GM18507 (cell line): ENCODE measurements at regions not wholly inside any gene's neighbourhood (a gene's known extent, or its start where the extent isn't known, plus 50 kb on each side); places are given as distances from the start of the nearest gene placed in this dataset.
"Not testable (repeated sequence)": the region's sequence is repeated elsewhere in the genome, so short reads cannot be mapped to it uniquely, and the experiment has no call there.

Source experiments
- DNase-seq: peaks from one replicate; pipeline ENCODE4 v3.0.0; 2011; ENCODE audit warnings: low read depth; ENCODE audit not compliant: insufficient read length; ENCODE audit errors: extremely low spot score
- FAIRE-seq: peaks from 2 replicates; lab custom pipeline; 2011; peaks lifted over from hg19 to GRCh38; lab: Jason Lieb, UNC

- DNase-seq, FAIRE-seq: not testable (repeated sequence)
Measured at GRCh38 chrX:40788698-40789097, 53.4 kb upstream of the MED14 start.

DNA sequence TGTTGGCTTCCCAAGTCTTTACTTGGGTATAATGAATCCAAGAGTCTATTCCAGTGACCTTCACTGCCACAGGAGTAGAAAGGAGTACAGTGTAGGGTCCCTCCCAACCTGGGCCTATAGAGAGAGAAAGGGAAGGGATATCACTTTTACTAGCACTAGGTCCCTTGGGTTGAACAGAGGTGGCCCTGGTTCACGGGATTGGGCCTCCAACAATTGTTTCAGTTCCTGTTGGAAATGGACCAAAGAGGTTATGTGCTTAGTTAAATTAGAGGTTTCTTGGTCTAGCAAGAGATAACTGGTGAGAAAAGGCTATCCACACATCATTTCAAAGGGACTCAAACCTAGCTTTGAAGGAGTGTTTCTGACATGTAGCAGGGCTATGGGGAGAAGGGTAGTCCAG, 57.1 kb upstream of the MED14 start:
- DNase-seq = no peak
- FAIRE-seq = no peak

DNA sequence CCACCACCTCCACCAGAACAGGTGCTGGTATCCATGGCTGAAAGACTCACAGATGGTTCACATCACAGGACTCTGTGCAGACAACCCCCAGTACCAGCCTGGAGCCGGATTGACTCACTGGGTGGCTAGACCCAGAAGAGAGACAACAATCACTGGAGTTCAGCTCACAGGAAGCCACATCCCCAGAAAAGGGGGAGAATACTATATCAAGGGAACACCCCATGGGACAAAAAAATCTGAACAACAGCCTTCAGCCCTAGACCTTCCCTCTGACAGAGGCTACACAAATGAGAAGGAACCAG, 59.4 kb upstream of the MED14 start:
- not testable (repeated sequence) for DNase-seq, FAIRE-seq

GRCh38 chrX:40799745-40800144, 64.4 kb upstream of the MED14 start:
- not testable (repeated sequence) for FAIRE-seq, DNase-seq

DNA sequence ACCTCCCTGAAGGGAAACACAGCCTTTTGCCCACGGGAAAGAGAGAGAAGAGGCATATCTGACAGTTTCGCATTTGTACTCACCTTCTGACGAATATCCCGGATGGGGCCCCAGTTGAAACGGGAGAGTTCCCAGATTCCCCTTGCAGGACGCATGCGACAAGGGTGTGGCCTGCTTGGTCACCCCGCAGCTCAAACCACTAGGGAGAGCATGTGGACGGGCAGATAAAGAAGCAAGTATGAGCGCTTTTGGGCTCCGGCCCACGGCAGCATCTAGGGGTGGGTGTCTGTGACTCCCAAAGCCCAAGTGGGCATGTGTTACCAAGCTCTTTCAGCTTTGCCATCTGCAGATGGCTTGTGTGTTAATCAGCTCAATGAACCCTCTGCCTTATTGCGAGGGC, 70.1 kb upstream of the MED14 start:
- no peak for FAIRE-seq
- no peak for DNase-seq

DNA sequence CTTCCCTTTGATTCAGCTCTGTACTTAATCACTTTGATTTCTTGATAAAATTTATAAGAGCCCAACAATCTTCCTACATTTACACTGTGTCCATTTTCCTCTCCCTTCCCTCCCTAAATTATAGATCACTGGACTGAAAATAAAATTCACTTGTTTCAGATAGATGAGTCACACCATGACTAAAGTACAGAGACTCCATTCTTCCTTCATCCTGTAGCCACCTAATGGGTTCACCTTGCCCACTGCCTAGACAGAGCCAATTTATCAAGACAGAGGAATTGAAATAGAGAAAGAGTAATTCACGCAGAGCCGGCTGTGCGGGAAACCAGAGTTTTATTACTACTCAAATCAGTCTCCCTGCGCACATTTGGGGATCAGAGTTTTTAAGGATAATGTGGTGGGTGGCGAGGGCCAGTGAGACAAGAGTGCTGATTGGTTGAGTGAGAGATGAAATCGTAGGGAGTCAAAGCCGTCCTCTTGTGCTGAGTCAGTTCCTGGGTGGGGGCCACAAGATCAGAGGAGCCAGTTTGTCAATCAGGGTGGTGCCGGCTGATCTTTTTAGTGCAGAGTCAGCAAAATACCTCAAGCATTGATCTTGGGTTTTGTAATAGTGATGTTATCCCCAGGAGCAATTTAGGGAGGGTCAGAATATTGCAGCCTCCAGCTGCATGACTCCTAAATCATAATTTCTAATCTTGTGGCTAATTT, 71.3 kb upstream of the MED14 start:
- FAIRE-seq = no peak

GRCh38 chrX:40807384-40807783, 72.0 kb upstream of the MED14 start:
- FAIRE-seq (no peak), DNase-seq (no peak)

More for the DNA sequence above, 71.3 kb upstream of the MED14 start:
- no peak for DNase-seq

DNA sequence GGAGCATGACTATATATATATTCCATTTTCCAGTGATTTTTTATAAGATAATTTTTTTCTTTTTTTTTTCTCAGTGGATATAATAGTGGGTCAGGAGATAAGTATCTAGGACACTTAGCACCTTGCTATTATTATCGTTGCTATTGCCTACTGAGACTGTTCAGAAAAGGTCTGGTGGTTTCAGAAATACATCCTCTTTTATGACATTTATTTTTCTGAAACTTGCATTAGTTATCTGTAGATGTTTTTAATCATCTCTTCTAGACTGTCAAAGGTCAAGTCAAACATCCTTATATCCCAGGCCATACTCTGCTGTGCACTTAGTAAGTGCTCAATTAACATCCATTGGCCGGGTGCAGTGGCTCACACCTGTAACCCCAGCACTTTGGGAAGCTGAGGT, 72.9 kb upstream of the MED14 start:
- DNase-seq = no peak
- FAIRE-seq = no peak

DNA sequence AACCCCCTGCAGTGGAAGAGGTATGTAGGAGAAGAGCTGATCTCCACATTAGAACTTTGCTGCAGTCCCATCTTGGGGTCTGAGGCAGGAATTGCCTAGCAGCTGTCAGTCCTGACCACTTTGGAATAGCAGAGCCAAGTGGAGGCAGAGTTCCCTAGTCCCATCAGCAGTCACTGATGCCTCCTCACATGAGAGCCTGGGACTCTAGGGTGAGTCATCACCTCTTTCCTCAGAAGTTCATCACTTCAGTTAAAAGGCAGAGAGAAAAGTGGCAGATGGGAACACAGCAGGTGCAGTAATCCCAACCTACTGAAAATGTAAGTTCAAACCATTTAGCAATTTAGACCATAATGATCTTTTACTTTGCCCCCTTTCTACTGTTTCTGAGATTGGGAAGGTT, 73.9 kb upstream of the MED14 start:
- DNase-seq (no peak), FAIRE-seq (no peak)

DNA sequence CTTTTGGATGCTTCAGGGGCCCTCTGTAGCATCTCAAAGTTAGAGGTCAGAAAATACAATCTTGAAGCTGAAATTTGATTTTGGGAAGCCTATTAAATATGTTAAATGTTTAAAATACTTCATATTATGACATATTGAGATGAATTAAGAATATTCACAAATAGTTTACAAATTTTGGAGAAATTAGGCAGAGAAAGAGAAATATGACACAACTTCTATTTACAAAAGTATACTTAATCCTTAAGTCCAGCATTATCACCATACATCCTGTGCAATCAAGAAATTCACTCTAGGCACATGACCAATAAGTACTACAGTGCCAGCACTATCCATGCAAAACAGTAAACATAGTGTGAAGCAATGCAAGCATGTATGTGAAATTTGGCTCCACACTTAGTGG, 79.7 kb upstream of the MED14 start:
- DNase-seq, FAIRE-seq: not testable (repeated sequence)

- no peak for FAIRE-seq
- DNase-seq = no peak
Measured at GRCh38 chrX:40816906-40817305, 81.6 kb upstream of the MED14 start.

DNA sequence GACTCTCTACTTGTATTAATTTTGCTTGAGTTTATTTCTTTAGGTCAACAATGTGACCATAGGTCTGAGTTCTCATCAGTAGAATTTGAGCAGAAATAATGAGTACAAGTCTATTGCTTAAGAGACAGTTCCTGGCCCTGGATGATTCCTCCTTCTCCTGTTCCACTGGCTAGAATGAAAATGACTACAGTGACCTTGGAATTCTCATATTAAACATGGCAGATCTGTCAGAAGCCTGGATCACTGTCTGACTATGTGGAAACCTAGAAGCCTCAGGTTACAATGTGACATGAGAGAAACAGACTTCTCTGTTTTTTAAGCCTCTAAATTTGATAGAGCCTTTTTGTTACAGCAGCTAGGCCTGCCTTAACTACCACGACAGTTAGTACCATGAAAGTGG, 82.9 kb upstream of the MED14 start:
- FAIRE-seq = no peak

DNA sequence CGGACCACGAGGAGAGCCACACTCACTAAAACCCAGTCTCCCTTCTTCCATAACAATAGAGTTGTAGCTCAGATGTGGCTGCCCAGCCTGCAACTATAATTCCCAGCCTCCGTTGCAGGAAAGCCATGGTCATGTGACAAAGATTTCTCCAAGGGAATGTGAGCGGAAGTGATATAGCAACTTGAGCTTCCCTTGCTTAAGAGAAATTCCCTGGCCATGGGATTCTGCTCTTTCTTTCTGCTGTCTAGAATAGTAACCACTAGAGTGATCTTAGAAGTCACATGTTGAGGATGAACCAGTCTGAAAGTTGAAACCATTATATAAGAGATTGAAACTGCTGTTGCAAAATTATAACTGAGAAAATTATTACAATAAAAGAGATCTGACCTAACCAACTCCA, 86.4 kb upstream of the MED14 start:
- FAIRE-seq (no peak), DNase-seq (no peak)

More for the DNA sequence above, 82.9 kb upstream of the MED14 start:
- DNase-seq = no peak

- FAIRE-seq (no peak), DNase-seq (no peak)
Measured at GRCh38 chrX:40827331-40827730, 92.0 kb upstream of the MED14 start.

DNA sequence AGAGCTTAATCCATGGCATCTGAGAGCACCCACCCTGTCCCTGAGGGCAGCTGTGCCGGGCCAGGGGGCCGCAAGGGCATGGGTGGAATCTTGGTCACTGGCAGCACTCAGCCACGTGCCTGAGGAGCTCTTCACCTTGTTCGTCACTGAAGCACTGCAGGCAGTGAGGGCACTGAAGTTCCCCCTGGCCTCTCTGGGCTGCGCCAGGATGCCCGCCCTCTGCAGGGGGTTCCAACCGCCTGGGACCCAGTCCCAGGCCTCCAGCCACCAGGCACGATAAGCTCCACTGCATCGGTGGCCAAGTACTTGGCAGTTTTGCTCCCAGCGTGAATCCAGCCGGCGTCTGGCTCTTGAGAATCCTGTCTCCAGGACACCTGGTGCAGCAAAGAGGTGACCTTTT, 96.4 kb upstream of the MED14 start:
- FAIRE-seq (no peak), DNase-seq (no peak)

DNA sequence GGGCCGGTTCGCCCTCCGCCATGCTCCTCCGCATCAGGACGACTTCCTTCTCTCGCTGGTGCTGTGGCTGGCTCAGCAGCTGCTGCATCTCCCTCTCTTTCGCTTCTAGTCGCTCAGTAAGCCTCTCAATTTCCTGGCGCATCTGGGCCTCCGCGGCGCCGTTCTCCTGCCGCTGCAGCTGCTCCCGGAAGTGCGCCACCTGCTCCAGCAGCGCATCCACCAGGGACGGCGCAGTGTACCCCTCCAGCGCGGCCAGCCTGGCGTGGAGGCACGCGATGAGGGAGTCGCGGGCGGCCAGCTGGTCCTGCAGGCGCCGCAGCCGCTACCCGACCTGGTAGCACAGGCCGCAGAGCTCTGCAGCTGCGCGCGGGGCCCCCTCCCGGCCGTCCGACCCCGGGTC, 97.4 kb upstream of the MED14 start:
- DNase-seq = no peak
- FAIRE-seq = no peak

- no peak for FAIRE-seq
- DNase-seq = no peak
Measured at GRCh38 chrX:40834225-40834624, 98.9 kb upstream of the MED14 start.

- DNase-seq (no peak), FAIRE-seq (no peak)
Measured at GRCh38 chrX:40835526-40835925, 100.2 kb upstream of the MED14 start.

GRCh38 chrX:40843643-40844042, 108.3 kb upstream of the MED14 start:
- FAIRE-seq (no peak), DNase-seq (no peak)

- FAIRE-seq = no peak
Measured at GRCh38 chrX:40844471-40844870, 109.1 kb upstream of the MED14 start.

DNA sequence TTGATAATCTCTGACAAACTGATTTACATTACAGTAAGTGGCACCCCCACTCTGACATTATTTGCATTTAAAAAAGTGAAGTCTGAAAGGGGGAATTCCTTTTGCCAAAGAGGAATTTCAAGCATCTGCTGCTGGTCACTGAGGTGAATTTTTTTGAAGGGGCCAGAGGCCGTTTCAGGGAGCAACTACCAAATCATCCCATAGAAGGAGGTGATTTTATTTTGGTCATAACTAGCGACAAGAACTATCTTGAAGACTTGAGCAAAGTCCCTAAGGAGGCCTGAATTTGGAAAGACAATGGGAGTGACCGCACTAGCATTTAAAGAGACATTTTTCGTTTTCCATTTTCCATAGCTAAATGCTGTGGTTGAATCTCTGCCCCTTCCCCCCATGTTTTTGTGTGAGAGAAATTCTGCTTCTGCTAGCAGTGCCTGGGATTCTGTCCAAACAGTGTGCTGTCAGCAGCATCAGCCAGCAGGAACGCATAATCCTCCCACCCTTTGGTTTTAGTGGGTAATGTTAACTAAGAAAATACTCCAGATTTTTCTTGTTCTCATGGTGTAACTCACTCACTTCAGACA, 110.1 kb upstream of the MED14 start:
- DNase-seq (no peak), FAIRE-seq (no peak)

More at GRCh38 chrX:40844471-40844870, 109.1 kb upstream of the MED14 start:
- no peak for DNase-seq
